MM.1S (cell line): ENCODE measurements at regions not wholly inside any gene's neighbourhood (a gene's known extent, or its start where the extent isn't known, plus 50 kb on each side); places are given as distances from the start of the nearest gene placed in this dataset.

Experiments used
- DNase-seq: peaks from one replicate; pipeline ENCODE4 v3.0.0-alpha.2; 2015
- H2AFZ ChIP-seq: fragments of 300-600 bp; sonication (generic); 2 replicates; pipeline ENCODE4 v1.6.0; 2016; ENCODE audit warnings: antibody characterized with exemption, low read length
- H3F3A ChIP-seq: fragments of 300-600 bp; sonication (generic); 2 replicates; pipeline ENCODE4 v1.6.1; 2016; ENCODE audit warnings: mild to moderate bottlenecking, antibody characterized with exemption, low read length, moderate library complexity, mixed read lengths; ENCODE audit not compliant: insufficient read depth
- H3K27ac ChIP-seq: fragments of 300-600 bp; sonication (generic); 2 replicates; pipeline ENCODE4 v1.5.1; 2016; ENCODE audit warnings: mild to moderate bottlenecking, low read length
- H3K27me3 ChIP-seq: fragments of 300-600 bp; sonication (generic); replicated peaks from 2 replicates; pipeline ENCODE4 v1.6.0; 2016; ENCODE audit warnings: low read length; ENCODE audit not compliant: insufficient read depth
- H3K36me3 ChIP-seq: fragments of 300-600 bp; sonication (generic); replicated peaks from 2 replicates; pipeline ENCODE4 v1.6.1; 2016; ENCODE audit warnings: mild to moderate bottlenecking, low read length, mixed read lengths; ENCODE audit not compliant: insufficient read depth
- H3K4me1 ChIP-seq: fragments of 300-600 bp; sonication (generic); 2 replicates; pipeline ENCODE4 v1.6.1; 2016; ENCODE audit warnings: low read length, mixed read lengths
- H3K4me2 ChIP-seq: fragments of 300-600 bp; sonication (generic); 2 replicates; pipeline ENCODE4 v1.6.0; 2016; ENCODE audit warnings: low read depth, low read length
- H3K4me3 ChIP-seq: fragments of 300-600 bp; sonication (generic); 2 replicates; pipeline ENCODE4 v1.5.1; 2016; ENCODE audit warnings: low read length, mixed read lengths
- H3K79me2 ChIP-seq: fragments of 300-600 bp; sonication (generic); 2 replicates; pipeline ENCODE4 v1.6.1; 2016; ENCODE audit warnings: mixed run types, low read length, mixed read lengths
- H3K9ac ChIP-seq: fragments of 300-600 bp; sonication (generic); 2 replicates; pipeline ENCODE4 v1.6.1; 2016; ENCODE audit warnings: low read length, mixed read lengths
- H3K9me2 ChIP-seq: fragments of 300-600 bp; sonication (generic); replicated peaks from 2 replicates; pipeline ENCODE4 v1.6.1; 2016; ENCODE audit warnings: mild to moderate bottlenecking, low read length, mixed read lengths; ENCODE audit not compliant: insufficient read depth
- H3K9me3 ChIP-seq: fragments of 300-600 bp; sonication (generic); replicated peaks from 2 replicates; pipeline ENCODE4 v1.6.1; 2016; ENCODE audit warnings: mild to moderate bottlenecking, low read length, mixed read lengths; ENCODE audit not compliant: insufficient read depth
- H4K20me1 ChIP-seq: fragments of 300-600 bp; sonication (generic); 2 replicates; pipeline ENCODE4 v1.6.1; 2016; ENCODE audit warnings: mild to moderate bottlenecking, low read length, moderate library complexity, mixed read lengths; ENCODE audit not compliant: insufficient read depth
- CTCF ChIP-seq: fragments of 300-600 bp; sonication (generic); IDR thresholded peaks from 2 replicates; pipeline ENCODE4 v1.5.1; 2016; ENCODE audit warnings: antibody characterized with exemption, low read length, mixed read lengths
- EZH2 ChIP-seq: fragments of 300-600 bp; sonication (generic); optimal IDR thresholded peaks from 2 replicates; pipeline ENCODE3; 2017; ENCODE audit warnings: low read depth, mild to moderate bottlenecking, antibody characterized with exemption, low read length, mixed read lengths
- EZH2phosphoT487 ChIP-seq: fragments of 300-600 bp; sonication (generic); IDR thresholded peaks from 2 replicates; pipeline ENCODE4 v1.6.1; 2018; ENCODE audit warnings: antibody characterized with exemption, low read length

GRCh38 chr4:27759611-27760575 is 899.3 kb downstream of the STIM2 start:
- Histone ChIP-seq H3K9ac (no peak overlapping the region), H3K9me2 (no peaks in the 10 kb centered on the region), H3K27ac (no peak overlapping the region), H4K20me1 (no peaks in the 10 kb centered on the region), H3K27me3 (no peaks in the 10 kb centered on the region), H3K79me2 (no peaks in the 10 kb centered on the region), H3F3A (no peaks in the 10 kb centered on the region), H3K4me3 (no peak overlapping the region), H3K36me3 (no peaks in the 10 kb centered on the region), H3K9me3 (no peaks in the 10 kb centered on the region), H3K4me2 (no peak overlapping the region), H3K4me1 (no peaks in the 10 kb centered on the region), H2AFZ (no peak overlapping the region)
- no peak for TF ChIP-seq EZH2
- TF ChIP-seq CTCF = no peak
- TF ChIP-seq EZH2phosphoT487 = no peak
- DNase-seq = no peak

GRCh38 chr4:27763830-27764525 is 903.3 kb downstream of the STIM2 start:
- peak overlapping the region; percentile 58 for H3K4me2 ChIP-seq
- H2AFZ ChIP-seq = peak overlapping the region; percentile 37; the same call in 1 of the 2 replicates
- H3K27me3 ChIP-seq = no peaks in the 10 kb centered on the region
- H3K27ac ChIP-seq = no peak overlapping the region
- no peaks in the 10 kb centered on the region for H4K20me1 ChIP-seq
- no peaks in the 10 kb centered on the region for H3K36me3 ChIP-seq
- no peaks in the 10 kb centered on the region for H3K79me2 ChIP-seq
- H3K4me3 ChIP-seq = peak overlapping the region; percentile 40
- TF ChIP-seq CTCF (no peak), EZH2 (no peak), EZH2phosphoT487 (no peak)
- no peaks in the 10 kb centered on the region for H3F3A ChIP-seq
- no peak for DNase-seq
- H3K9me2 ChIP-seq = no peaks in the 10 kb centered on the region
- H3K4me1 ChIP-seq = no peaks in the 10 kb centered on the region
- no peak overlapping the region for H3K9ac ChIP-seq
- H3K9me3 ChIP-seq = no peaks in the 10 kb centered on the region

- no peak for TF ChIP-seq EZH2phosphoT487
- no peak for TF ChIP-seq EZH2
- no peak for TF ChIP-seq CTCF
- peak; percentile 60 for DNase-seq
These were observed 903.8 kb downstream of the STIM2 start for GRCh38 chr4:27764526-27764837.

More at GRCh38 chr4:27764526-27764837, 903.8 kb downstream of the STIM2 start:
- H2AFZ ChIP-seq = peak overlapping the region; percentile 37; the same call in 1 of the 2 replicates
- peak overlapping the region; percentile 40 for H3K4me3 ChIP-seq
- H3K4me1 ChIP-seq = no peaks in the 10 kb centered on the region
- no peaks in the 10 kb centered on the region for H3K27me3 ChIP-seq
- no peaks in the 10 kb centered on the region for H4K20me1 ChIP-seq
- no peaks in the 10 kb centered on the region for H3K79me2 ChIP-seq
- H3F3A ChIP-seq = no peaks in the 10 kb centered on the region
- no peak overlapping the region for H3K27ac ChIP-seq
- no peaks in the 10 kb centered on the region for H3K9me2 ChIP-seq
- peak overlapping the region; percentile 58 for H3K4me2 ChIP-seq
- H3K9ac ChIP-seq = no peak overlapping the region
- no peaks in the 10 kb centered on the region for H3K36me3 ChIP-seq
- H3K9me3 ChIP-seq = no peaks in the 10 kb centered on the region
